Body of pancreas (tissue), 4 donors: ENCODE measurements at regions not wholly inside any gene's neighbourhood (a gene's known extent, or its start where the extent isn't known, plus 50 kb on each side); places are given as distances from the start of the nearest gene placed in this dataset.

Experiments used
- ATAC-seq: fragments of 150-250 bp; one replicate; pipeline ENCODE4 v1.9.1; 2016
- DNase-seq, 4 donors: peaks; one replicate each; pipeline ENCODE4 v3.0.0-alpha.2; 2019
- H3K27ac ChIP-seq, 4 donors: fragments of 200-600 bp; sonication (generic); 1 replicate in 3 of 4; 2 replicates in 1 of 4; pipeline versions ENCODE4 v1.5.1 to v1.6.1; 2016 to 2019; ENCODE audit warnings: mild to moderate bottlenecking in 1 of 4, mixed read lengths in 1 of 4, moderate library complexity in 1 of 4
- H3K27me3 ChIP-seq, 2 donors: fragments of 200-600 bp; sonication (generic); one replicate each; pipeline ENCODE4 v1.6.0; 2016; ENCODE audit warnings: mild to moderate bottlenecking in 1 of 2
- H3K36me3 ChIP-seq, 2 donors: fragments of 200-600 bp; sonication (generic); replicated peaks in 1 of 2; 2 replicates each; pipeline ENCODE4 v1.5.1; 2016; ENCODE audit warnings: low read depth in 2 of 2; ENCODE audit not compliant: insufficient read depth in 1 of 2
- H3K4me1 ChIP-seq: fragments of 200-600 bp; sonication (generic); one replicate; pipeline ENCODE4 v1.6.0; 2016
- H3K4me3 ChIP-seq, 2 donors: fragments of 200-600 bp; sonication (generic); 1 replicate in 1 of 2; 2 replicates in 1 of 2; pipeline ENCODE4 v1.5.1; 2016 to 2019
- H3K9me3 ChIP-seq, 3 donors: fragments of 200-600 bp; sonication (generic); 1 replicate in 2 of 3; 2 replicates in 1 of 3; pipeline ENCODE4 v1.5.1; 2016
- CTCF ChIP-seq, 7 experiments: fragments of 450-650 bp in 4 of 7; fragments of 200-600 bp in 3 of 7; sonication (generic) in 3 of 7; IDR thresholded peaks; one replicate each; pipeline ENCODE4 v1.5.1; 2016 to 2019; ENCODE audit warnings: antibody characterized with exemption in 7 of 7
- POLR2A ChIP-seq, 3 donors: fragments of 450-650 bp; IDR thresholded peaks; one replicate each; pipeline ENCODE4 v1.6.1; 2016; ENCODE audit warnings: antibody characterized with exemption in 3 of 3, mild to moderate bottlenecking in 2 of 3
- WGBS, 2 donors: methylation state at CpG; one replicate each; pipeline ENCODE4 v1.1.5; 2017; 5-methylcytosine and 5-hydroxymethylcytosine counted together
- intact Hi-C: fragments of 100-400 bp; cut with DNase I; formaldehyde crosslinking; loops from one replicate; pipeline ENCODE4 v1.15.1; 2023

GRCh38 chr5:86971034-86971571 lies 296.6 kb upstream of the RASA1 start:
- Histone ChIP-seq H3K4me3 (no peak overlapping the region), H3K36me3 (no peaks in the 10 kb centered on the region), H3K4me1 (peaks cover 6% of the 10 kb centered on the region), H3K27ac (no peak overlapping the region), H3K9me3 (no peaks in the 10 kb centered on the region), H3K27me3 (no peaks in the 10 kb centered on the region)
- intact Hi-C loops = no loop called here
- TF ChIP-seq CTCF (IDR thresholded peaks at IDR 0.05) (peak in 1 of 7 experiments; percentile 24), POLR2A (IDR thresholded peaks at IDR 0.05) (no peak)
- no peak for ATAC-seq
- WGBS, 2 donors = 16 to 21% methylated on average over 4 of the region's 4 CpGs
- DNase-seq = no peak

GRCh38 chr5:86974955-86975354 lies 292.7 kb upstream of the RASA1 start:
- 37 to 53% methylated on average over 1 of the region's 1 CpG for WGBS, 2 donors
- no peak for DNase-seq
- TF ChIP-seq CTCF (IDR thresholded peaks at IDR 0.05) (no peak), POLR2A (IDR thresholded peaks at IDR 0.05) (no peak)
- Histone ChIP-seq H3K27ac (no peak overlapping the region), H3K36me3 (no peaks in the 10 kb centered on the region), H3K9me3 (no peaks in the 10 kb centered on the region), H3K27me3 (no peaks in the 10 kb centered on the region), H3K4me3 (no peak overlapping the region), H3K4me1 (no peaks in the 10 kb centered on the region)
- intact Hi-C loops = no loop called here
- ATAC-seq = no peak

- TF ChIP-seq POLR2A (IDR thresholded peaks at IDR 0.05) = no peak
- no peak for TF ChIP-seq CTCF (IDR thresholded peaks at IDR 0.05)
- Histone ChIP-seq H3K27ac (no peak overlapping the region), H3K9me3 (no peaks in the 10 kb centered on the region), H3K36me3 (no peaks in the 10 kb centered on the region), H3K4me1 (no peaks in the 10 kb centered on the region), H3K4me3 (no peak overlapping the region), H3K27me3 (no peaks in the 10 kb centered on the region)
- intact Hi-C loops = no loop called here
- ATAC-seq (no peak), DNase-seq (no peak)
- WGBS, 2 donors = 59 to 73% methylated on average over 3 of the region's 3 CpGs
Measured at GRCh38 chr5:86977190-86977589, 290.5 kb upstream of the RASA1 start.

GRCh38 chr5:86977808-86978207 lies 289.9 kb upstream of the RASA1 start:
- Histone ChIP-seq H3K27ac (no peak overlapping the region), H3K36me3 (no peaks in the 10 kb centered on the region), H3K9me3 (no peaks in the 10 kb centered on the region), H3K4me3 (no peak overlapping the region), H3K27me3 (no peaks in the 10 kb centered on the region), H3K4me1 (no peaks in the 10 kb centered on the region)
- DNase-seq = no peak
- ATAC-seq = no peak
- TF ChIP-seq CTCF (IDR thresholded peaks at IDR 0.05) (no peak), POLR2A (IDR thresholded peaks at IDR 0.05) (no peak)
- intact Hi-C loops = no loop called here
- WGBS, 2 donors = 67 to 75% methylated on average over 5 of the region's 5 CpGs

- no peak for TF ChIP-seq CTCF (IDR thresholded peaks at IDR 0.05)
- no peak for TF ChIP-seq POLR2A (IDR thresholded peaks at IDR 0.05)
- Histone ChIP-seq H3K4me3 (no peak overlapping the region), H3K27ac (peak overlapping the region in 1 of 4 donors; percentile 51), H3K9me3 (no peaks in the 10 kb centered on the region), H3K27me3 (no peaks in the 10 kb centered on the region), H3K36me3 (no peaks in the 10 kb centered on the region), H3K4me1 (no peaks in the 10 kb centered on the region)
- WGBS, 2 donors = 57 to 68% methylated on average over 8 of the region's 8 CpGs
- intact Hi-C loops = no loop called here
- ATAC-seq (peak; percentile 35), DNase-seq (no peak)
Measured at GRCh38 chr5:86979811-86980411, 287.8 kb upstream of the RASA1 start.
